Parathyroid adenoma (tissue), 2 donors: ENCODE measurements at regions not wholly inside any gene's neighbourhood (a gene's known extent, or its start where the extent isn't known, plus 50 kb on each side); places are given as distances from the start of the nearest gene placed in this dataset.

Experiments used
- H2AFZ ChIP-seq: fragments of 300-600 bp; sonication (generic); one replicate; pipeline ENCODE4 v1.7.0; 2017; ENCODE audit warnings: antibody characterized with exemption, mild to moderate bottlenecking
- H3K27ac ChIP-seq: fragments of 300-600 bp; sonication (generic); one replicate; pipeline ENCODE4 v1.7.0; 2017
- H3K27me3 ChIP-seq: fragments of 300-600 bp; sonication (generic); one replicate; pipeline ENCODE4 v1.7.0; 2017; ENCODE audit warnings: low read length; ENCODE audit not compliant: control insufficient read depth, insufficient read depth
- H3K36me3 ChIP-seq: fragments of 300-600 bp; sonication (generic); one replicate; pipeline ENCODE4 v1.7.0; 2017; ENCODE audit warnings: low read length; ENCODE audit not compliant: control insufficient read depth, insufficient read depth
- H3K4me1 ChIP-seq: fragments of 300-600 bp; sonication (generic); one replicate; pipeline ENCODE4 v1.7.0; 2017; ENCODE audit warnings: control low read depth
- H3K4me2 ChIP-seq: fragments of 300-600 bp; sonication (generic); one replicate; pipeline ENCODE4 v1.7.0; 2017; ENCODE audit warnings: low read length
- H3K4me3 ChIP-seq: fragments of 300-600 bp; sonication (generic); one replicate; pipeline ENCODE4 v1.7.0; 2017; ENCODE audit warnings: low read depth, low read length
- H3K79me2 ChIP-seq: fragments of 300-600 bp; sonication (generic); one replicate; pipeline ENCODE4 v1.7.0; 2017; ENCODE audit warnings: control low read depth
- H3K9ac ChIP-seq: fragments of 300-600 bp; sonication (generic); one replicate; pipeline ENCODE4 v1.7.0; 2017; ENCODE audit warnings: mild to moderate bottlenecking
- H3K9me3 ChIP-seq: fragments of 300-600 bp; sonication (generic); one replicate; pipeline ENCODE4 v1.7.0; 2017; ENCODE audit warnings: low read length; ENCODE audit not compliant: control insufficient read depth
- TF ChIP-seq, protein P1 (sequence below): fragments of 300-600 bp; sonication (generic); IDR thresholded peaks from one replicate; pipeline ENCODE4 v1.7.0; 2017; ENCODE audit warnings: antibody characterized with exemption, mild to moderate bottlenecking
- donor health status: primary hyperparathyroidism.

DNA sequence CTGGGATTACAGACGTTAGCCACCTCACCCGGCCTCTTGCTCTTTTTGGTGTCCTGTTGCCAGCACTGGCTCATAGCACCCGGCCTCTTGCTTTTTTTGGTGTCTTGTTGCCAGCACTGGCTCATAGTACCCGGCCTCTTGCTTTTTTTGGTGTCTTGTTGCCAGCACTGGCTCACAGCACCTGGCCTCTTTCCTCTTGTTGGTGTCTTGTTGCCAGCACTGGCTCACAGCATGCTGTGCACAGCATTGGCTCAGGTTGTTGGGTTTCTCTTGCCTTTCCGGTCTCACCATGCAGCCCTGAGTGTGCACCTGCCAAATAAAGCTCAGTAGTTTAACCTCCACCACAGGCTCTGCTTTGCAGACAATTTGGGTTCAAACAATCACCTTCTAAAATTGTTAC lies 208.2 kb downstream of the THBS2 start:
- Histone ChIP-seq H3K36me3 (no peaks in the 10 kb centered on the region), H3K4me1 (no peaks in the 10 kb centered on the region), H3K9me3 (no peaks in the 10 kb centered on the region), H2AFZ (no peak overlapping the region), H3K4me2 (no peak overlapping the region), H3K9ac (no peak overlapping the region), H3K27me3 (no peaks in the 10 kb centered on the region), H3K27ac (no peak overlapping the region), H3K4me3 (no peak overlapping the region), H3K79me2 (no peaks in the 10 kb centered on the region)
- TF ChIP-seq, protein P1, sequence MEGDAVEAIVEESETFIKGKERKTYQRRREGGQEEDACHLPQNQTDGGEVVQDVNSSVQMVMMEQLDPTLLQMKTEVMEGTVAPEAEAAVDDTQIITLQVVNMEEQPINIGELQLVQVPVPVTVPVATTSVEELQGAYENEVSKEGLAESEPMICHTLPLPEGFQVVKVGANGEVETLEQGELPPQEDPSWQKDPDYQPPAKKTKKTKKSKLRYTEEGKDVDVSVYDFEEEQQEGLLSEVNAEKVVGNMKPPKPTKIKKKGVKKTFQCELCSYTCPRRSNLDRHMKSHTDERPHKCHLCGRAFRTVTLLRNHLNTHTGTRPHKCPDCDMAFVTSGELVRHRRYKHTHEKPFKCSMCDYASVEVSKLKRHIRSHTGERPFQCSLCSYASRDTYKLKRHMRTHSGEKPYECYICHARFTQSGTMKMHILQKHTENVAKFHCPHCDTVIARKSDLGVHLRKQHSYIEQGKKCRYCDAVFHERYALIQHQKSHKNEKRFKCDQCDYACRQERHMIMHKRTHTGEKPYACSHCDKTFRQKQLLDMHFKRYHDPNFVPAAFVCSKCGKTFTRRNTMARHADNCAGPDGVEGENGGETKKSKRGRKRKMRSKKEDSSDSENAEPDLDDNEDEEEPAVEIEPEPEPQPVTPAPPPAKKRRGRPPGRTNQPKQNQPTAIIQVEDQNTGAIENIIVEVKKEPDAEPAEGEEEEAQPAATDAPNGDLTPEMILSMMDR: no peak

DNA sequence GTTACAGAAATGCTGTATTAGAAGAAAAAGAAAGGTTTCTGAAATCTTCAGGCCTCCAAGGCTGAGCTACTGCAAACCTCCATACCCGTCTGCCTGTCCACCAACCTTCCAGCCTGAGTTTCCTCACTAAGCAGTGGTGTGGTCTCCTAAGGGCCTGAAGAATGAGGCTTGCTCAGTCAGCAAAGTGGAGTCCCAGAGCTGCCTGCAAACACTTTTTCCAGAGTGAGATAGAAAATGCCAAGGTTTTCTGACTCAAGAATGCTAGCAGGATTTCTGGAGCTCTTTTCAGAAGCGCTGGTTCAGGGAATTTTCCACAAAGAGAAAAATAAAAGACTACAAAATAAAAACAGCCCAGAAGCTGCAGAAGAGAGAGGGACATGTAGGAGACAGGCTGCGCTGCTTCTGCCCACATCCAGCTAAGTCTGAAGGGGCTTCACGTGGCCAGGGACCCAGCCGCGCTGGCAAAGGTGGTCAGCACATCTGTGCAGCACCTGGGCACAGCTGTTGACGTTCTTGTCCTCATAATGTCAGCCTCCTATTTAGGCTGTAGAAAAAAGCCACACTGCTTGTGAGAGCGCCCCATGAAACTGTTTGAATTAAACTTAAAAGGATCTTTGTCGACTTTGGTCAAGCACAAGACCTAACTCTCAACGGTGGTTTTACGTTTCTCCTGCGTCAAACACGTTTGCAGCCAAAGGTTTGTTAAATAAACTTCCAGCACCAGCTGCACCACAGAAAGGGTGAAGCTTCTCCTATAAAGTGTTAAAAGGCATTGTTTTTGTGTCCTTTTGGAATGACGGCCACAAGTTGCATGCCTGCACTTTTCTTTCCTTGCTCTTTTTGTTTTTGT lies 209.0 kb downstream of the THBS2 start:
- Histone ChIP-seq H3K27ac (no peak overlapping the region), H3K9me3 (no peaks in the 10 kb centered on the region), H3K4me2 (no peak overlapping the region), H3K79me2 (no peaks in the 10 kb centered on the region), H3K36me3 (no peaks in the 10 kb centered on the region), H3K27me3 (no peaks in the 10 kb centered on the region), H3K4me3 (no peak overlapping the region), H2AFZ (peak overlapping the region; percentile 7), H3K4me1 (no peaks in the 10 kb centered on the region), H3K9ac (no peak overlapping the region)
- TF ChIP-seq, protein P1: no peak

DNA sequence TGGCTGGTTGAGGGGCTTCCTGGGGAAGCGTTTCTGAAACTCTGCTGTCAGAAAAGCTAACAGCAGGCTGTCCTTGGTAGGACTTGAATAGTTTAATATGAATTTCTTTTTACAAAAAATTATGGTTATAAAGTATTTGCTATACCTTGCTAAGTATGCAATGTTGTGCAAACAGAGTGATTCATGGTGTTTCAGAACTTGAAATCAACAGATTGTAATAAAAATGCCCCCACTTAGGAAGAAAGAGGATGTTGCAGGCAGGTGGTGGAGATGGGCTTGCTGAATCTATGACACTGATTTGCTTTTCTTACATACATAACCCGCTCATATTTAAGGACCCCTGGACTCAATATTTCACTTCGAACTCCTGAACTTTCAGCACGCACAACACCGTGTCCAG lies 211.6 kb downstream of the THBS2 start:
- H2AFZ ChIP-seq: no peak overlapping the region
- H3K36me3 ChIP-seq: no peaks in the 10 kb centered on the region
- no peaks in the 10 kb centered on the region for H3K79me2 ChIP-seq
- H3K9ac ChIP-seq: no peak overlapping the region
- no peaks in the 10 kb centered on the region for H3K9me3 ChIP-seq
- no peaks in the 10 kb centered on the region for H3K27me3 ChIP-seq
- TF ChIP-seq, protein P1: no peak
- H3K27ac ChIP-seq: no peak overlapping the region
- no peak overlapping the region for H3K4me3 ChIP-seq
- H3K4me2 ChIP-seq: no peak overlapping the region
- H3K4me1 ChIP-seq: no peaks in the 10 kb centered on the region

DNA sequence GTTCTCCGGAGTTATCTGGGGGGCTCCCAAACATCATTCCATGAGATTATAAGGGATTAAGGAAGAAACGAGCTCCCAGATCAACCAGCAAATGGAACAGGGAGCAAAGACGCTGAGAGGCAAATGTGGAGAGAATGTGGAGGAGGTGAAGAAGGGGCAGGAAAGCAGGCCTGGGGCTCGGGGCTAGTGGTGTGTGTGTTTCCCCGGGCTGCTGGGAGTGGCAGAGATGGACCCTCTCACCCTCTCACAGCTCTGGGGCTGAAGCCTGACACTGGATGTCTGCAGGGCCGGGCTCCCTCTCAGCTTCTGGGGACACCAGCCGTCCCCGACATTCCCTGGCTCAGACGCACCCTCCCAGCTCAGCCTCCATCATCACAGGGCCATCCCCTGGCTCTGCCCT lies 212.6 kb downstream of the THBS2 start:
- H3K27me3 ChIP-seq: no peaks in the 10 kb centered on the region
- no peaks in the 10 kb centered on the region for H3K4me1 ChIP-seq
- no peaks in the 10 kb centered on the region for H3K9me3 ChIP-seq
- H3K27ac ChIP-seq: no peak overlapping the region
- TF ChIP-seq, protein P1: no peak
- H2AFZ ChIP-seq: no peak overlapping the region
- H3K4me2 ChIP-seq: no peak overlapping the region
- no peak overlapping the region for H3K4me3 ChIP-seq
- H3K9ac ChIP-seq: no peak overlapping the region
- H3K79me2 ChIP-seq: no peaks in the 10 kb centered on the region
- H3K36me3 ChIP-seq: no peaks in the 10 kb centered on the region

DNA sequence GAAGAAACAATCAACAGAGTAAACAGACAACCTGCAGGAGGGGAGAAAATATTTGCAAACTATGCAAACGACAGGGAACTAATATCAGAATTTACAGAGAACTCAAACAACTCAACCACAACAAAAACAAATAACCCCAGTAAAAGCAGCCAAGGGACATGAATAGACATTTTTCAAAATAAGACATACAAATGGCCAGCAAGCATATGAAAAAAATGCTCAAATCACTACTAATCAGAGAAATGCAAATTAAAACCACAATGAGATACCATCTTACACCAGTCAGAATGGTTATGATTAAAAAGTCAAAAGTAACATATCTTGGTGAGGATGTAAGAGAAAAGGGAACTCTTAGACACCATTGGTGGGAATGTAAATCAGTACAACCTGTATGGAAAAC lies 215.0 kb downstream of the THBS2 start:
- TF ChIP-seq, protein P1: no peak

More for the DNA sequence above, 215.0 kb downstream of the THBS2 start:
- Histone ChIP-seq H3K9me3 (no peaks in the 10 kb centered on the region), H3K4me1 (no peaks in the 10 kb centered on the region), H3K27me3 (no peaks in the 10 kb centered on the region), H3K4me2 (no peak overlapping the region), H3K9ac (no peak overlapping the region), H3K27ac (no peak overlapping the region), H3K4me3 (no peak overlapping the region), H3K79me2 (no peaks in the 10 kb centered on the region), H2AFZ (no peak overlapping the region), H3K36me3 (no peaks in the 10 kb centered on the region)
